B cell (primary cell): ENCODE measurements at regions not wholly inside any gene's neighbourhood (a gene's known extent, or its start where the extent isn't known, plus 50 kb on each side); places are given as distances from the start of the nearest gene placed in this dataset.

Source experiments
- ATAC-seq: fragments of 200-7000 bp; cut with Tn5 transposase; one replicate; pipeline ENCODE4 v1.10.0; 2021; ENCODE audit warnings: low read depth, mild to moderate bottlenecking, moderate number of reproducible peaks, moderate library complexity
- CTCF ChIA-PET: fragments of 350-600 bp; sonication (Branson Sonifier 250); formaldehyde crosslinking; loops from one replicate; lab custom pipeline; 2021; ENCODE audit warnings: antibody characterized with exemption, inconsistent platforms; lab: Charles Lee
- POLR2A ChIA-PET: fragments of 350-600 bp; sonication (Branson Sonifier 250); formaldehyde crosslinking; loops from one replicate; lab custom pipeline; 2021; ENCODE audit warnings: antibody characterized with exemption; lab: Charles Lee
- DNase-seq: peaks from one replicate; pipeline ENCODE4 v3.0.0; 2013
- H2AFZ ChIP-seq: 2 replicates; pipeline ENCODE4 v1.6.1; 2012; ENCODE audit warnings: mild to moderate bottlenecking, low read depth, low read length; ENCODE audit not compliant: insufficient read depth, poor library complexity, severe bottlenecking
- H3K27ac ChIP-seq, 2 donors: 1 replicate in 1 of 2; 2 replicates in 1 of 2; pipeline ENCODE4 v1.5.1; 2012 to 2013; ENCODE audit warnings: low read length in 2 of 2, mild to moderate bottlenecking in 2 of 2, moderate library complexity in 1 of 2
- H3K27me3 ChIP-seq, 4 experiments: fragments of 200-600 bp in 1 of 4; sonication (generic) in 1 of 4; replicated peaks in 1 of 4; 1 replicate in 2 of 4; 2 replicates in 2 of 4; pipeline versions ENCODE4 v1.6.1 to v1.7.0; 2013 to 2016; ENCODE audit warnings: low read length in 3 of 4, mild to moderate bottlenecking in 2 of 4, mixed read lengths in 1 of 4, moderate library complexity in 1 of 4; ENCODE audit not compliant: insufficient read depth in 4 of 4, control insufficient read depth in 3 of 4; ENCODE audit errors: control extremely low read depth in 1 of 4
- H3K36me3 ChIP-seq, 2 experiments: replicated peaks in 1 of 2; 1 replicate in 1 of 2; 2 replicates in 1 of 2; pipeline versions ENCODE4 v1.6.1 to v1.7.1; 2013; ENCODE audit warnings: low read length in 1 of 2; ENCODE audit not compliant: insufficient read depth in 2 of 2, control insufficient read depth in 1 of 2; ENCODE audit errors: control extremely low read depth in 1 of 2, extremely low read depth in 1 of 2
- H3K4me1 ChIP-seq, 2 donors: fragments of 200-600 bp in 1 of 2; sonication (generic) in 1 of 2; 1 replicate in 1 of 2; 2 replicates in 1 of 2; pipeline versions ENCODE4 v1.5.1 to v1.6.1; 2013 to 2017; ENCODE audit warnings: low read length in 2 of 2; ENCODE audit not compliant: control insufficient read depth in 2 of 2, insufficient read depth in 2 of 2
- H3K4me2 ChIP-seq: replicated peaks from 2 replicates; pipeline ENCODE3; 2012; ENCODE audit warnings: mild to moderate bottlenecking, low read depth, low read length; ENCODE audit not compliant: poor library complexity, severe bottlenecking
- H3K4me3 ChIP-seq, 5 experiments: fragments of 200-600 bp in 1 of 5; sonication (generic) in 1 of 5; 1 replicate in 3 of 5; 2 replicates in 2 of 5; pipeline versions ENCODE4 v1.5.1 to v1.7.0; 2011 to 2016; ENCODE audit warnings: low read length in 4 of 5, mild to moderate bottlenecking in 4 of 5, low read depth in 2 of 5, control low read depth in 1 of 5, moderate library complexity in 1 of 5; ENCODE audit not compliant: insufficient read depth in 1 of 5; ENCODE audit errors: control extremely low read depth in 1 of 5, extremely low read depth in 1 of 5
- H3K79me2 ChIP-seq: fragments of 200-600 bp; sonication (generic); one replicate; pipeline ENCODE4 v1.6.0; 2016; ENCODE audit warnings: low read length; ENCODE audit not compliant: control insufficient read depth, insufficient read depth
- H3K9ac ChIP-seq: fragments of 200-600 bp; sonication (generic); 2 replicates; pipeline ENCODE4 v1.6.1; 2017; ENCODE audit warnings: mild to moderate bottlenecking, low read length, moderate library complexity
- H3K9me3 ChIP-seq, 3 donors: one replicate each; pipeline versions ENCODE4 v1.6.1 to v1.7.1; 2013; ENCODE audit warnings: low read length in 2 of 3; ENCODE audit not compliant: control insufficient read depth in 2 of 3, insufficient read depth in 1 of 3; ENCODE audit errors: control extremely low read depth in 1 of 3
- H4K20me1 ChIP-seq: 2 replicates; pipeline ENCODE4 v1.6.0; 2012; ENCODE audit warnings: mild to moderate bottlenecking, low read length; ENCODE audit not compliant: insufficient read depth, control insufficient read depth, poor library complexity, severe bottlenecking
- H3K27ac Mint-ChIP-seq: one replicate; pipeline ENCODE4 v1.8.0; 2021; ENCODE audit warnings: mixed read lengths
- H3K27me3 Mint-ChIP-seq: one replicate; pipeline ENCODE4 v1.8.0; 2021; ENCODE audit warnings: mixed read lengths
- H3K4me1 Mint-ChIP-seq: one replicate; pipeline ENCODE4 v1.8.0; 2021; ENCODE audit warnings: mixed read lengths
- H3K4me3 Mint-ChIP-seq: one replicate; pipeline ENCODE4 v1.8.0; 2021; ENCODE audit warnings: mixed read lengths
- H3K9me3 Mint-ChIP-seq: one replicate; pipeline ENCODE4 v1.8.0; 2022; ENCODE audit warnings: mixed read lengths; ENCODE audit not compliant: insufficient read depth
- EZH2 ChIP-seq: IDR thresholded peaks from 2 replicates; pipeline ENCODE4 v1.6.1; 2012; ENCODE audit warnings: borderline replicate concordance, low read depth, mild to moderate bottlenecking, moderate library complexity, low read length; ENCODE audit not compliant: insufficient read depth, poor library complexity, severe bottlenecking
- WGBS: methylation state at CpG from one replicate; pipeline ENCODE4 v1.1.5; 2013; ENCODE audit warnings: missing lambda C conversion rate; ENCODE audit not compliant: insufficient coverage; 5-methylcytosine and 5-hydroxymethylcytosine counted together
- intact Hi-C: fragments of 100-400 bp; cut with micrococcal nuclease; formaldehyde crosslinking; loops from one replicate; pipeline ENCODE4 v1.10.0; 2022
- TF ChIP-seq, protein P1 (sequence below): fragments of 200-600 bp; IDR thresholded peaks from one replicate; pipeline ENCODE4 v1.8.0; 2022; ENCODE audit warnings: antibody characterized with exemption, mild to moderate bottlenecking

- Mint-ChIP-seq H3K27me3 (peaks cover 8% of the 10 kb centered on the region), H3K4me3 (no peak overlapping the region), H3K4me1 (no peaks in the 10 kb centered on the region), H3K27ac (no peak overlapping the region), H3K9me3 (no peaks in the 10 kb centered on the region)
- no peaks in the 10 kb centered on the region for H3K9me3 ChIP-seq
- no CpG with 5 or more reads among the region's 1 CpG for WGBS
- DNase-seq = no peak
- no peak overlapping the region for H3K4me2 ChIP-seq
- H3K36me3 ChIP-seq = no peaks in the 10 kb centered on the region
- H3K27me3 ChIP-seq = no peaks in the 10 kb centered on the region
- ATAC-seq = no peak
- CTCF ChIA-PET = no interaction called here
- POLR2A ChIA-PET = no interaction called here
- intact Hi-C loops = no loop called here
- H3K4me3 ChIP-seq = no peak overlapping the region
- H4K20me1 ChIP-seq = no peaks in the 10 kb centered on the region
- TF ChIP-seq, protein P1, sequence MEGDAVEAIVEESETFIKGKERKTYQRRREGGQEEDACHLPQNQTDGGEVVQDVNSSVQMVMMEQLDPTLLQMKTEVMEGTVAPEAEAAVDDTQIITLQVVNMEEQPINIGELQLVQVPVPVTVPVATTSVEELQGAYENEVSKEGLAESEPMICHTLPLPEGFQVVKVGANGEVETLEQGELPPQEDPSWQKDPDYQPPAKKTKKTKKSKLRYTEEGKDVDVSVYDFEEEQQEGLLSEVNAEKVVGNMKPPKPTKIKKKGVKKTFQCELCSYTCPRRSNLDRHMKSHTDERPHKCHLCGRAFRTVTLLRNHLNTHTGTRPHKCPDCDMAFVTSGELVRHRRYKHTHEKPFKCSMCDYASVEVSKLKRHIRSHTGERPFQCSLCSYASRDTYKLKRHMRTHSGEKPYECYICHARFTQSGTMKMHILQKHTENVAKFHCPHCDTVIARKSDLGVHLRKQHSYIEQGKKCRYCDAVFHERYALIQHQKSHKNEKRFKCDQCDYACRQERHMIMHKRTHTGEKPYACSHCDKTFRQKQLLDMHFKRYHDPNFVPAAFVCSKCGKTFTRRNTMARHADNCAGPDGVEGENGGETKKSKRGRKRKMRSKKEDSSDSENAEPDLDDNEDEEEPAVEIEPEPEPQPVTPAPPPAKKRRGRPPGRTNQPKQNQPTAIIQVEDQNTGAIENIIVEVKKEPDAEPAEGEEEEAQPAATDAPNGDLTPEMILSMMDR = no peak
- no peak for TF ChIP-seq EZH2
- no peak overlapping the region for H2AFZ ChIP-seq
- H3K79me2 ChIP-seq = no peaks in the 10 kb centered on the region
- no peak overlapping the region for H3K27ac ChIP-seq
- H3K4me1 ChIP-seq = no peaks in the 10 kb centered on the region
- H3K9ac ChIP-seq = no peak overlapping the region
Observed at GRCh38 chr3:105235785-105236184, 130.9 kb upstream of the ALCAM start.

GRCh38 chr3:105238367-105238766 is 128.3 kb upstream of the ALCAM start:
- no peak overlapping the region for H3K27ac Mint-ChIP-seq
- no peak overlapping the region for H3K4me3 Mint-ChIP-seq
- no peaks in the 10 kb centered on the region for H3K27me3 ChIP-seq
- intact Hi-C loops = no loop called here
- no peaks in the 10 kb centered on the region for H3K36me3 ChIP-seq
- ATAC-seq (no peak), DNase-seq (no peak)
- no peaks in the 10 kb centered on the region for H3K9me3 ChIP-seq
- no peaks in the 10 kb centered on the region for H3K79me2 ChIP-seq
- no peak overlapping the region for H3K9ac ChIP-seq
- no peaks in the 10 kb centered on the region for H3K4me1 Mint-ChIP-seq
- WGBS = no CpG with 5 or more reads among the region's 1 CpG
- H4K20me1 ChIP-seq = no peaks in the 10 kb centered on the region
- H3K4me2 ChIP-seq = no peak overlapping the region
- H3K9me3 Mint-ChIP-seq = no peaks in the 10 kb centered on the region
- H3K27ac ChIP-seq = no peak overlapping the region
- H3K4me1 ChIP-seq = no peaks in the 10 kb centered on the region
- no peak overlapping the region for H3K4me3 ChIP-seq
- no peak for TF ChIP-seq EZH2
- TF ChIP-seq, protein P1 = no peak
- no peak overlapping the region for H2AFZ ChIP-seq
- CTCF ChIA-PET = no interaction called here
- POLR2A ChIA-PET = no interaction called here
- peaks cover 2% of the 10 kb centered on the region for H3K27me3 Mint-ChIP-seq
